Neural cell (in vitro differentiated cells): ENCODE measurements at regions not wholly inside any gene's neighbourhood (a gene's known extent, or its start where the extent isn't known, plus 50 kb on each side); places are given as distances from the start of the nearest gene placed in this dataset.

Experiments
- H2AFZ ChIP-seq: fragments of 200-600, 300-800 bp; sonication (generic), shearing (Covaris generic); 2 replicates; pipeline ENCODE4 v1.6.0; 2014; ENCODE audit warnings: low read depth, mild to moderate bottlenecking, antibody characterized with exemption, low read length, moderate library complexity
- H3F3A ChIP-seq: fragments of 200-600 bp; shearing (Covaris generic); 2 replicates; pipeline ENCODE4 v1.6.1; 2016; ENCODE audit warnings: mild to moderate bottlenecking, moderate library complexity, mixed read lengths, antibody characterized with exemption, low read length; ENCODE audit not compliant: insufficient read depth, poor library complexity, severe bottlenecking
- H3K27ac ChIP-seq: fragments of 200-600, 300-800 bp; sonication (generic), shearing (Covaris generic); 2 replicates; pipeline ENCODE4 v1.5.1; 2014; ENCODE audit warnings: mild to moderate bottlenecking, low read length, moderate library complexity
- H3K27me3 ChIP-seq: fragments of 300-800, 200-600 bp; sonication (generic), shearing (Covaris generic); 2 replicates; pipeline ENCODE4 v1.6.0; 2014; ENCODE audit warnings: mild to moderate bottlenecking, low read depth, low read length, moderate library complexity; ENCODE audit not compliant: insufficient read depth
- H3K36me3 ChIP-seq: fragments of 300-800, 200-600 bp; sonication (generic), shearing (Covaris generic); 2 replicates; pipeline ENCODE4 v1.5.1; 2014; ENCODE audit warnings: mild to moderate bottlenecking, antibody characterized with exemption, low read length, moderate library complexity; ENCODE audit not compliant: insufficient read depth
- H3K4me2 ChIP-seq: fragments of 300-800, 200-600 bp; sonication (generic), shearing (Covaris generic); 2 replicates; pipeline ENCODE4 v1.6.0; 2014; ENCODE audit warnings: mild to moderate bottlenecking, low read length
- H3K4me3 ChIP-seq: fragments of 300-800, 200-600 bp; sonication (generic), shearing (Covaris generic); 2 replicates; pipeline ENCODE4 v1.5.1; 2014; ENCODE audit warnings: mild to moderate bottlenecking, low read length, moderate library complexity
- H3K79me2 ChIP-seq: fragments of 200-600 bp; shearing (Covaris generic); replicated peaks from 2 replicates; pipeline ENCODE4 v1.6.0; 2014; ENCODE audit warnings: mild to moderate bottlenecking, low read length, moderate library complexity; ENCODE audit not compliant: insufficient read depth
- H3K9ac ChIP-seq: fragments of 300-800, 200-600 bp; sonication (generic), shearing (Covaris generic); 2 replicates; pipeline ENCODE4 v1.6.1; 2016; ENCODE audit warnings: mild to moderate bottlenecking, low read length, mixed read lengths
- H3K9me2 ChIP-seq: fragments of 200-600 bp; shearing (Covaris generic); 2 replicates; pipeline ENCODE4 v1.6.1; 2016; ENCODE audit warnings: mild to moderate bottlenecking, low read length, mixed read lengths; ENCODE audit not compliant: insufficient read depth
- H3K9me3 ChIP-seq: fragments of 200-600, 300-800 bp; sonication (generic), shearing (Covaris generic); 2 replicates; pipeline ENCODE4 v1.6.1; 2016; ENCODE audit warnings: mild to moderate bottlenecking, mixed run types, low read length, moderate library complexity, mixed read lengths
- H4K20me1 ChIP-seq: fragments of 200-600 bp; shearing (Covaris generic); 2 replicates; pipeline ENCODE4 v1.6.1; 2016; ENCODE audit warnings: mild to moderate bottlenecking, mixed run types; ENCODE audit not compliant: insufficient read depth
- CTCF ChIP-seq: fragments of 450-650 bp; IDR thresholded peaks from 2 replicates; pipeline ENCODE4 v1.5.1; 2014; ENCODE audit warnings: antibody characterized with exemption, mild to moderate bottlenecking, moderate library complexity; ENCODE audit not compliant: poor library complexity, severe bottlenecking
- EP300 ChIP-seq: fragments of 450-650 bp; conservative IDR thresholded peaks from 2 replicates; pipeline ENCODE4 v1.6.1; 2014; ENCODE audit warnings: antibody characterized with exemption, mild to moderate bottlenecking, moderate library complexity; ENCODE audit not compliant: poor library complexity, severe bottlenecking
- EZH2 ChIP-seq: fragments of 200-600, 300-800 bp; shearing (Covaris generic), sonication (generic); IDR thresholded peaks from 2 replicates; pipeline ENCODE4 v1.6.1; 2014; ENCODE audit warnings: antibody characterized with exemption, low read length, borderline replicate concordance, mild to moderate bottlenecking; ENCODE audit not compliant: insufficient read depth, poor library complexity, severe bottlenecking
- MXI1 ChIP-seq: fragments of 450-650 bp; conservative IDR thresholded peaks from 2 replicates; pipeline ENCODE4 v1.6.1; 2014; ENCODE audit warnings: antibody characterized with exemption, mild to moderate bottlenecking; ENCODE audit not compliant: poor library complexity, severe bottlenecking
- POLR2AphosphoS5 ChIP-seq: IDR thresholded peaks from 2 replicates; pipeline ENCODE4 v1.6.1; 2012
- RAD21 ChIP-seq: fragments of 450-650 bp; conservative IDR thresholded peaks from 2 replicates; pipeline ENCODE4 v1.6.1; 2014; ENCODE audit warnings: antibody characterized with exemption, mild to moderate bottlenecking, moderate library complexity
- REST ChIP-seq: IDR thresholded peaks from 2 replicates; pipeline ENCODE4 v1.6.1; 2012; ENCODE audit warnings: borderline replicate concordance
- SMC3 ChIP-seq: fragments of 450-650 bp; conservative IDR thresholded peaks from 2 replicates; pipeline ENCODE4 v1.6.1; 2014; ENCODE audit warnings: antibody characterized with exemption, mild to moderate bottlenecking, moderate library complexity; ENCODE audit not compliant: poor library complexity
- TAF1 ChIP-seq: IDR thresholded peaks from 2 replicates; pipeline ENCODE4 v1.6.1; 2012; ENCODE audit warnings: low read depth

GRCh38 chr7:136251826-136252225 lies 274.7 kb upstream of the MTPN start:
- H3K27ac ChIP-seq, result no peak overlapping the region
- no peaks in the 10 kb centered on the region for H3K9me3 ChIP-seq
- no peak overlapping the region for H3K4me2 ChIP-seq
- no peaks in the 10 kb centered on the region for H3K27me3 ChIP-seq
- TF ChIP-seq MXI1 (no peak), POLR2AphosphoS5 (no peak), EZH2 (no peak), RAD21 (no peak), SMC3 (no peak), TAF1 (no peak), EP300 (no peak), CTCF (no peak), REST (no peak)
- no peaks in the 10 kb centered on the region for H3K36me3 ChIP-seq
- no peaks in the 10 kb centered on the region for H3K79me2 ChIP-seq
- H4K20me1 ChIP-seq, result no peaks in the 10 kb centered on the region
- H3K9me2 ChIP-seq, result no peaks in the 10 kb centered on the region
- H3K4me3 ChIP-seq, result no peak overlapping the region
- peaks cover 6% of the 10 kb centered on the region for H3F3A ChIP-seq
- no peak overlapping the region for H2AFZ ChIP-seq
- no peak overlapping the region for H3K9ac ChIP-seq

- H3F3A ChIP-seq, result no peaks in the 10 kb centered on the region
- no peak overlapping the region for H3K4me2 ChIP-seq
- H3K27ac ChIP-seq, result no peak overlapping the region
- no peaks in the 10 kb centered on the region for H3K36me3 ChIP-seq
- H4K20me1 ChIP-seq, result no peaks in the 10 kb centered on the region
- no peak overlapping the region for H3K9ac ChIP-seq
- H3K9me2 ChIP-seq, result no peaks in the 10 kb centered on the region
- H3K79me2 ChIP-seq, result no peaks in the 10 kb centered on the region
- H2AFZ ChIP-seq, result no peak overlapping the region
- TF ChIP-seq REST, result no peak
- TF ChIP-seq MXI1, result no peak
- TF ChIP-seq SMC3, result no peak
- no peak for TF ChIP-seq POLR2AphosphoS5
- TF ChIP-seq EZH2, result no peak
- TF ChIP-seq EP300, result no peak
- no peak for TF ChIP-seq RAD21
- TF ChIP-seq CTCF, result no peak
- no peak for TF ChIP-seq TAF1
- H3K4me3 ChIP-seq, result no peak overlapping the region
- no peaks in the 10 kb centered on the region for H3K9me3 ChIP-seq
- H3K27me3 ChIP-seq, result no peaks in the 10 kb centered on the region
Measured at GRCh38 chr7:136247211-136247610, 270.1 kb upstream of the MTPN start.
